ENCODE measurements at regions not wholly inside any gene's neighbourhood (a gene's known extent, or its start where the extent isn't known, plus 50 kb on each side); places are given as distances from the start of the nearest gene placed in this dataset.

GRCh38 chr3:88573472-88573871 is 423.7 kb downstream of the C3orf38 start:
- 10% methylated on average over 4 of the region's 4 CpGs for WGBS (ENCODE audit: missing lambda C conversion rate)
- ChIA-PET CTCF (no interaction called here), POLR2A (no interaction called here)
- FAIRE-seq (no peak), DNase-seq (ENCODE audit: low read depth in 1 of 2, low spot score in 1 of 2) (no peak), ATAC-seq (no peak)
- TF ChIP-seq NFE2L2 (conservative IDR thresholded peaks at IDR 0.05; ENCODE audit: low read length): no peak
- TF ChIP-seq ELK1 (IDR thresholded peaks at IDR 0.05; ENCODE audit: low read depth, low read length): no peak
- H3K4me2 ChIP-seq: no peak overlapping the region
- H3K4me1 ChIP-seq: no peaks in the 10 kb centered on the region
- no peak overlapping the region for H3K4me3 ChIP-seq
- no peaks in the 10 kb centered on the region for H3K9me3 ChIP-seq
- no peak overlapping the region for H3K27ac ChIP-seq

GRCh38 chr3:88574146-88574545 is 424.4 kb downstream of the C3orf38 start:
- POLR2A ChIA-PET: no interaction called here
- no peak overlapping the region for H3K4me3 ChIP-seq
- DNase-seq (ENCODE audit: low read depth in 1 of 2, low spot score in 1 of 2) (no peak), ATAC-seq (no peak), FAIRE-seq (no peak)
- no peak for TF ChIP-seq RAD21 (conservative IDR thresholded peaks at IDR 0.05 in 1 of 2, IDR thresholded peaks at IDR 0.05 in 1 of 2)
- no peak for TF ChIP-seq NR3C1 (IDR thresholded peaks at IDR 0.05)
- no peak overlapping the region for H3K4me2 ChIP-seq
- H3K27ac ChIP-seq: no peak overlapping the region
- 18% methylated on average over 4 of the region's 4 CpGs for WGBS (ENCODE audit: missing lambda C conversion rate)
- CTCF ChIA-PET: no interaction called here
- H3K9me3 ChIP-seq: no peaks in the 10 kb centered on the region
- H3K4me1 ChIP-seq: no peaks in the 10 kb centered on the region

GRCh38 chr3:88584451-88584850 is 434.7 kb downstream of the C3orf38 start:
- no peaks in the 10 kb centered on the region for H3K4me1 ChIP-seq
- no peak for FAIRE-seq
- no peak for TF ChIP-seq HDAC2 (IDR thresholded peaks at IDR 0.05)
- no peak for TF ChIP-seq ZFP36 (IDR thresholded peaks at IDR 0.05; ENCODE audit: borderline replicate concordance, partially characterized antibody)
- TF ChIP-seq USF2 (IDR thresholded peaks at IDR 0.05): no peak
- no peak for TF ChIP-seq CHD2 (IDR thresholded peaks at IDR 0.05; ENCODE audit: low read length, partially characterized antibody)
- TF ChIP-seq CBX8 (IDR thresholded peaks at IDR 0.05): no peak
- no peak for TF ChIP-seq ESRRA (IDR thresholded peaks at IDR 0.05; ENCODE audit: borderline replicate concordance, low read length)
- no peak for TF ChIP-seq NR3C1 (IDR thresholded peaks at IDR 0.05)
- TF ChIP-seq ZNF302 (CRISPR knock-in tag; IDR thresholded peaks at IDR 0.05): no peak
- no peak for TF ChIP-seq EP300 (IDR thresholded peaks at IDR 0.05)
- no peak for TF ChIP-seq MYC (IDR thresholded peaks at IDR 0.05; ENCODE audit: borderline replicate concordance, low read length)
- TF ChIP-seq PBX3 (IDR thresholded peaks at IDR 0.05): no peak
- no peak for TF ChIP-seq RCOR1 (IDR thresholded peaks at IDR 0.05; ENCODE audit: low read depth, low read length)
- no peak for TF ChIP-seq RFX5 (IDR thresholded peaks at IDR 0.05)
- TF ChIP-seq HES2 (IDR thresholded peaks at IDR 0.05): no peak

GRCh38 chr3:88586121-88586640 is 436.4 kb downstream of the C3orf38 start:
- 5% methylated on average over 2 of the region's 2 CpGs for WGBS (ENCODE audit: missing lambda C conversion rate)
- Histone ChIP-seq H3K4me3 (no peak overlapping the region), H3K4me1 (no peaks in the 10 kb centered on the region), H3K9me3 (no peaks in the 10 kb centered on the region), H3K27ac (no peak overlapping the region), H3K4me2 (no peak overlapping the region)
- ATAC-seq (no peak), FAIRE-seq (no peak), DNase-seq (ENCODE audit: low read depth in 1 of 2, low spot score in 1 of 2) (no peak)
- ChIA-PET POLR2A (no interaction called here), CTCF (no interaction called here)
- TF ChIP-seq ATOH8 (CRISPR knock-in tag; IDR thresholded peaks at IDR 0.05; ENCODE audit: low read depth) (no peak), CHD4 (IDR thresholded peaks at IDR 0.05; ENCODE audit: borderline replicate concordance) (no peak), CHD2 (IDR thresholded peaks at IDR 0.05; ENCODE audit: low read length, partially characterized antibody) (no peak), KDM1A (IDR thresholded peaks at IDR 0.05; ENCODE audit: low read depth) (no peak), SREBF2 (IDR thresholded peaks at IDR 0.05) (no peak), ZNF302 (CRISPR knock-in tag; IDR thresholded peaks at IDR 0.05) (no peak), NFE2L2 (conservative IDR thresholded peaks at IDR 0.05; ENCODE audit: low read length) (no peak), JUN (IDR thresholded peaks at IDR 0.05) (no peak), MAX (IDR thresholded peaks at IDR 0.05) (no peak), FOXS1 (CRISPR knock-in tag; IDR thresholded peaks at IDR 0.05) (no peak), TFCP2L1 (CRISPR knock-in tag; IDR thresholded peaks at IDR 0.05) (no peak), SMC3 (IDR thresholded peaks at IDR 0.05) (no peak), ELK1 (IDR thresholded peaks at IDR 0.05; ENCODE audit: low read depth, low read length) (no peak), HOXA7 (CRISPR knock-in tag; IDR thresholded peaks at IDR 0.05) (no peak), JUNB (IDR thresholded peaks at IDR 0.05) (no peak)

More at GRCh38 chr3:88584451-88584850, 434.7 kb downstream of the C3orf38 start:
- ChIA-PET CTCF (no interaction called here), POLR2A (no interaction called here)
- Histone ChIP-seq H3K4me3 (no peak overlapping the region), H3K4me2 (no peak overlapping the region), H3K27ac (no peak overlapping the region), H3K9me3 (no peaks in the 10 kb centered on the region)
- ATAC-seq: no peak
- 0% methylated on average over 3 of the region's 3 CpGs for WGBS (ENCODE audit: missing lambda C conversion rate)
- DNase-seq (ENCODE audit: low read depth in 1 of 2, low spot score in 1 of 2): no peak
